ENCODE measurements at regions not wholly inside any gene's neighbourhood (a gene's known extent, or its start where the extent isn't known, plus 50 kb on each side); places are given as distances from the start of the nearest gene placed in this dataset.

- ATAC-seq (ENCODE audit: low read depth) (no peak), DNase-seq (no peak)
- Histone ChIP-seq H4K8ac (ENCODE audit: low read depth in 2 of 2, low read length in 2 of 2) (no peak overlapping the region), H3K27me3 (ENCODE audit: control insufficient read depth, insufficient read depth, low read length) (no peaks in the 10 kb centered on the region), H4K91ac (ENCODE audit: insufficient read depth, low read depth, low read length) (no peak overlapping the region), H3K4me3 (ENCODE audit: insufficient read depth, low read depth, low read length) (no peak overlapping the region), H3K79me1 (ENCODE audit: low read depth in 1 of 2, low read length in 2 of 2) (no peaks in the 10 kb centered on the region), H3K4ac (ENCODE audit: low read depth, low read length) (no peak overlapping the region), H3K18ac (ENCODE audit: low read depth, low read length) (no peak overlapping the region), H3K4me1 (ENCODE audit: control insufficient read depth, insufficient read depth, low read length) (no peaks in the 10 kb centered on the region), H3K56ac (ENCODE audit: extremely low read depth, insufficient read depth, low read length) (no peak overlapping the region), H2BK120ac (ENCODE audit: low read depth, low read length) (no peak overlapping the region), H2AK5ac (ENCODE audit: low read depth, low read length) (no peak overlapping the region), H3K9me1 (ENCODE audit: insufficient read depth, low read length) (no peaks in the 10 kb centered on the region), H4K20me1 (ENCODE audit: insufficient read depth, low read length) (no peaks in the 10 kb centered on the region), H3K36me3 (ENCODE audit: control insufficient read depth, insufficient read depth, low read length) (no peaks in the 10 kb centered on the region), H4K5ac (ENCODE audit: low read depth, low read length) (no peak overlapping the region), H2BK5ac (ENCODE audit: low read depth, low read length, poor library complexity, severe bottlenecking) (no peak overlapping the region), H3K23ac (ENCODE audit: low read depth, low read length) (no peak overlapping the region), H2BK15ac (ENCODE audit: low read depth, low read length) (no peak overlapping the region), H2BK20ac (ENCODE audit: low read depth, low read length) (no peak overlapping the region), H2AK9ac (replicated peaks; ENCODE audit: low read depth, low read length, poor library complexity) (no peak overlapping the region), H3K4me2 (ENCODE audit: low read depth, low read length) (no peak overlapping the region), H3K27ac (ENCODE audit: insufficient read depth, low read length) (no peak overlapping the region), H3K9me3 (ENCODE audit: control insufficient read depth, insufficient read depth, low read length) (peaks cover 2% of the 10 kb centered on the region; the same call in 1 of the 2 replicates), H3K14ac (replicated peaks; ENCODE audit: low read depth, low read length) (no peak overlapping the region), H2AFZ (replicated peaks; ENCODE audit: low read length, poor library complexity) (no peak overlapping the region), H3K9ac (ENCODE audit: low read depth, low read length) (no peak overlapping the region)
- ChIA-PET POLR2A (ENCODE audit: unreplicated experiment) (no interaction called here), CTCF (no interaction called here)
- intact Hi-C loops (cut with micrococcal nuclease), result no loop called here
- BruUV-seq (replicated peaks), result no TSS peak
- TF ChIP-seq MXI1 (IDR thresholded peaks at IDR 0.05; ENCODE audit: borderline replicate concordance, low read depth, low read length) (no peak), FOS (IDR thresholded peaks at IDR 0.05; ENCODE audit: low read depth, low read length) (no peak), RAD21 (IDR thresholded peaks at IDR 0.05; ENCODE audit: low read length) (no peak), RCOR1 (IDR thresholded peaks at IDR 0.05; ENCODE audit: insufficient replicate concordance, low read length) (no peak)
- in situ Hi-C loops (cut with MboI; ENCODE audit: low sequenced_read_pairs), result no loop called here
- dilution Hi-C loops (cut with HindIII; ENCODE audit: low sequenced_read_pairs, unreplicated experiment), result no loop called here
- WGBS, 2 experiments (ENCODE audit: extremely low coverage in 2 of 2, insufficient read length in 1 of 2), result no CpG with 5 or more reads among the region's 3 CpGs
These were observed 678.9 kb upstream of the TEX47 start for GRCh38 chr7:89474456-89474855.

Measured in IMR-90 (cell line).